ENCODE measurements at regions not wholly inside any gene's neighbourhood (a gene's known extent, or its start where the extent isn't known, plus 50 kb on each side); places are given as distances from the start of the nearest gene placed in this dataset.

GRCh38 chr17:22301353-22301745, 609.0 kb downstream of the KCNJ18 start (continued):
- TF ChIP-seq E2F4 (CRISPR knock-in tag; IDR thresholded peaks at IDR 0.05; ENCODE audit: borderline replicate concordance, low read depth) (no peak), ZNF512 (CRISPR knock-in tag; IDR thresholded peaks at IDR 0.05; ENCODE audit: borderline replicate concordance) (no peak), JAZF1 (CRISPR knock-in tag; IDR thresholded peaks at IDR 0.05) (no peak), ZBTB43 (CRISPR knock-in tag; IDR thresholded peaks at IDR 0.05) (no peak), ZBTB21 (CRISPR knock-in tag; IDR thresholded peaks at IDR 0.05; ENCODE audit: borderline replicate concordance) (no peak), ZNF317 (CRISPR knock-in tag; IDR thresholded peaks at IDR 0.05; ENCODE audit: borderline replicate concordance, low read depth) (no peak)

GRCh38 chr17:22303096-22303495, 610.8 kb downstream of the KCNJ18 start:
- no peak for DNase-seq (ENCODE audit: low spot score)
- no peak for TF ChIP-seq AFF4 (CRISPR knock-in tag; IDR thresholded peaks at IDR 0.05; ENCODE audit: borderline replicate concordance)
- TF ChIP-seq IRF2 (CRISPR knock-in tag; IDR thresholded peaks at IDR 0.05; ENCODE audit: borderline replicate concordance, low read depth) = no peak
- TF ChIP-seq EMX1 (CRISPR knock-in tag; IDR thresholded peaks at IDR 0.05) = no peak
- no peak for TF ChIP-seq ESRRA (CRISPR knock-in tag; IDR thresholded peaks at IDR 0.05; ENCODE audit: borderline replicate concordance)
- CTCF ChIA-PET = no interaction called here
- no peak overlapping the region for H3K27ac Mint-ChIP-seq
- H3K4me1 Mint-ChIP-seq = no peaks in the 10 kb centered on the region
- no peak for ATAC-seq
- H3K9me3 Mint-ChIP-seq = peaks cover 69% of the 10 kb centered on the region
- POLR2A ChIA-PET = no interaction called here
- no peak overlapping the region for H3K4me3 Mint-ChIP-seq
- H3K27me3 Mint-ChIP-seq (ENCODE audit: low read depth) = peaks cover 25% of the 10 kb centered on the region
- H3K36me3 Mint-ChIP-seq = peaks cover 73% of the 10 kb centered on the region

GRCh38 chr17:22303865-22304264, 611.5 kb downstream of the KCNJ18 start:
- no peak overlapping the region for H3K27ac Mint-ChIP-seq
- ATAC-seq (no peak), DNase-seq (ENCODE audit: low spot score) (no peak)
- H3K36me3 Mint-ChIP-seq = peaks cover 77% of the 10 kb centered on the region
- peaks cover 73% of the 10 kb centered on the region for H3K9me3 Mint-ChIP-seq
- ChIA-PET CTCF (no interaction called here), POLR2A (no interaction called here)
- H3K4me1 Mint-ChIP-seq = no peaks in the 10 kb centered on the region
- no peak overlapping the region for H3K4me3 Mint-ChIP-seq
- peaks cover 25% of the 10 kb centered on the region for H3K27me3 Mint-ChIP-seq (ENCODE audit: low read depth)
- TF ChIP-seq TEAD4 (CRISPR knock-in tag; IDR thresholded peaks at IDR 0.05) = no peak
- no peak for TF ChIP-seq KAT7 (CRISPR knock-in tag; IDR thresholded peaks at IDR 0.05; ENCODE audit: borderline replicate concordance)
- TF ChIP-seq FOXP1 (CRISPR knock-in tag; IDR thresholded peaks at IDR 0.05; ENCODE audit: borderline replicate concordance) = no peak
- TF ChIP-seq GTF2I (CRISPR knock-in tag; conservative IDR thresholded peaks at IDR 0.05) = no peak
- TF ChIP-seq SP1 (CRISPR knock-in tag; conservative IDR thresholded peaks at IDR 0.05) = no peak
- no peak for TF ChIP-seq SMAD3 (CRISPR knock-in tag; IDR thresholded peaks at IDR 0.05; ENCODE audit: borderline replicate concordance)
- no peak for TF ChIP-seq NR3C1 (CRISPR knock-in tag; conservative IDR thresholded peaks at IDR 0.05; ENCODE audit: low read depth)

Data from WTC11 (cell line).